Adipocyte (in vitro differentiated cells): ENCODE measurements at regions not wholly inside any gene's neighbourhood (a gene's known extent, or its start where the extent isn't known, plus 50 kb on each side); places are given as distances from the start of the nearest gene placed in this dataset.
"Not testable (repeated sequence)": the region's sequence is repeated elsewhere in the genome, so short reads cannot be mapped to it uniquely, and the experiment has no call there.

Experiments
- DNase-seq: peaks from one replicate; pipeline ENCODE4 v3.0.0-alpha.2; 2015; ENCODE audit warnings: low read depth
- H3K27me3 ChIP-seq: replicated peaks from 2 replicates; pipeline ENCODE4 v1.7.0; 2013; ENCODE audit warnings: mild to moderate bottlenecking, low read length, moderate library complexity; ENCODE audit not compliant: control insufficient read depth, insufficient read depth
- H3K36me3 ChIP-seq: 2 replicates; pipeline ENCODE4 v1.7.0; 2013; ENCODE audit warnings: low read length, mild to moderate bottlenecking, moderate library complexity; ENCODE audit not compliant: control insufficient read depth, insufficient read depth, severe bottlenecking
- H3K4me1 ChIP-seq: 2 replicates; pipeline ENCODE4 v1.7.0; 2013; ENCODE audit warnings: mild to moderate bottlenecking, low read length, moderate library complexity; ENCODE audit not compliant: control insufficient read depth, insufficient read depth
- H3K4me3 ChIP-seq: 2 replicates; pipeline ENCODE4 v1.7.0; 2013; ENCODE audit warnings: mild to moderate bottlenecking, low read length, moderate library complexity
- H3K9ac ChIP-seq: 2 replicates; pipeline ENCODE4 v1.7.0; 2013; ENCODE audit warnings: mild to moderate bottlenecking, low read length, moderate library complexity
- H3K9me3 ChIP-seq: 2 replicates; pipeline ENCODE4 v1.7.0; 2013; ENCODE audit warnings: mild to moderate bottlenecking, low read length, moderate library complexity; ENCODE audit not compliant: control insufficient read depth

- no peak for DNase-seq
- H3K4me1 ChIP-seq: no peaks in the 10 kb centered on the region
- H3K36me3 ChIP-seq: no peaks in the 10 kb centered on the region
- no peak overlapping the region for H3K9ac ChIP-seq
- H3K9me3 ChIP-seq: no peaks in the 10 kb centered on the region
- no peak overlapping the region for H3K4me3 ChIP-seq
- peaks cover 3% of the 10 kb centered on the region for H3K27me3 ChIP-seq
Measured at GRCh38 chr2:128607440-128607839, 288.8 kb upstream of the HS6ST1 start.

DNA sequence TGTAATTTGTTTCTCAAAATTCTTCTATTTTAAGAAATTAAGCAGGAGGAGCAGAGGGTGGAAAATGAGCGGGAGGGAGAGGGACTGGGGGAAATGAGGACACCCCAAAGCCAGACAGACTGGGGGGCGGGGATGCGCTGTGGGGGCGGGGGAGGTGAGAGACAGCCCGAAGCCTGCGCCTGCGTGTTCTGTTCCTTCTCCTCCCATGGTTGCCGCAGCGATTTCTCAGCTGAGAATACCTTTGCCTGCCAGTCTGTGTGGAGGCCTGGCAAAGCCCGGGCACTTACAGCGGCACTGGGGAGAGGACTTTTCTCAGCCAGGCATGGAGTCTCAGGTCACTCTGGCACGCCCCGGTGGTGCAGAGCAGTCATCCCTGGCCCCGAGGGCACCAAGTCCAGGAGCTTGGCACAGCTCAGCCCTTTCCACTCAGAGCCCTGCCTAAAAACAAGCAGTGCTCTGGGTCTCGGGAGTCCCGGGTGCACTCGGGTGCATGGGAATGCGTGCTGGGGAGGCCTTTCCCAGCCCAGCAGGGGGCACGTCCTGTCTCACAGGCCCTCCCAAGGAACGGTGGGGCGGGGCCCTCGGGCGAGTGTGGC lies 289.3 kb upstream of the HS6ST1 start:
- no peak overlapping the region for H3K9ac ChIP-seq
- no peak overlapping the region for H3K4me3 ChIP-seq
- H3K36me3 ChIP-seq: no peaks in the 10 kb centered on the region
- peaks cover 3% of the 10 kb centered on the region for H3K27me3 ChIP-seq
- H3K4me1 ChIP-seq: no peaks in the 10 kb centered on the region
- DNase-seq: no peak
- H3K9me3 ChIP-seq: no peaks in the 10 kb centered on the region

DNA sequence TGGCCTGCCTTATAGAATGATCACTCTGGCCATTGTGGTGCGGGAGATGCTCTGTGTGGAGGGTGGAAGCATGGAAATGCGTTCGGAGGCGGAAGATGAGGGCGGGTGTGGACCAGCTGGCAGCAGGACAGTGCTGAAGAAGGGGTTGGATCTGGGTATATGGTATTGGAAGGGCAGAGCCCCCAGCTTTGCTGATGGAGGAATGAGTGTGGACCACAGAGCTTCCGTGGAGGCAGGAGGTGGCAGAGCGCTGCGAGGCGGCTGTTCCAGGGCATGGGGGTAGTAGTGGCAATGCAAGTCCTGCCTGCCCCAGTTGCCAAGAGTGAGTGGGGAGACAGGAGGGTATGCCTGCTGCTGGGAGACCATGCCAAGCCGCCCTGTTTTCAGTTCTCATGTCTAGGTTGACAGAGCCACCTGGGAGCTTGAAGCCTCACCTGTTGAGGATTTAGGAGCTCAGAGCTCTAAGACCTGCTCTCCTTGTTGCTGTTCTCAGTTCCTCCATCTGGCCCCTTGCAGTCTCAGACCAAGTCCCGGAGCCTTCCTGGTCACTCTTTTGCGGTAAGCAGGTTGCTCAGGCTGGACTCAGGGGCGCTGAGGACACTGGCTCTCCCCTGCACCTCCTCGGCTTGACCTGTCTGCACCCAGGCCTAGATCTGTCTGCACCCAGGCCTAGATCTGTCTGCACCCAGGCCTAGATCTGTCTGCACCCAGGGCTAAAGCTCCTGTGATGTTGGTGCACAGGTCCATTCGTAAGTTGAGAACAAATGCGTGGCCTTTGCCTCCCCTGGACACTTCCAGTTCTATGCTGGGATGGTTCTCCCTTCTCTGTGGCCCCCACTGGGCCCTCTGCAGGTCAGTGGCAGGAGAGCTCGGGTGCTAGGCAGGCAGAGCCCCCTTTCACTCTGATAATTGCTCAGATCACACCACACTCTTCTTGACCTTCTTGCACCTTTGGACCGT lies 290.5 kb upstream of the HS6ST1 start:
- Histone ChIP-seq H3K4me3 (no peak overlapping the region), H3K9me3 (no peaks in the 10 kb centered on the region), H3K36me3 (no peaks in the 10 kb centered on the region), H3K27me3 (no peaks in the 10 kb centered on the region), H3K4me1 (no peaks in the 10 kb centered on the region), H3K9ac (no peak overlapping the region)
- no peak for DNase-seq

GRCh38 chr2:128610496-128610895 lies 291.8 kb upstream of the HS6ST1 start:
- no peak overlapping the region for H3K9ac ChIP-seq
- H3K9me3 ChIP-seq: no peaks in the 10 kb centered on the region
- H3K36me3 ChIP-seq: no peaks in the 10 kb centered on the region
- no peaks in the 10 kb centered on the region for H3K27me3 ChIP-seq
- no peak for DNase-seq
- H3K4me3 ChIP-seq: no peak overlapping the region
- no peaks in the 10 kb centered on the region for H3K4me1 ChIP-seq

DNA sequence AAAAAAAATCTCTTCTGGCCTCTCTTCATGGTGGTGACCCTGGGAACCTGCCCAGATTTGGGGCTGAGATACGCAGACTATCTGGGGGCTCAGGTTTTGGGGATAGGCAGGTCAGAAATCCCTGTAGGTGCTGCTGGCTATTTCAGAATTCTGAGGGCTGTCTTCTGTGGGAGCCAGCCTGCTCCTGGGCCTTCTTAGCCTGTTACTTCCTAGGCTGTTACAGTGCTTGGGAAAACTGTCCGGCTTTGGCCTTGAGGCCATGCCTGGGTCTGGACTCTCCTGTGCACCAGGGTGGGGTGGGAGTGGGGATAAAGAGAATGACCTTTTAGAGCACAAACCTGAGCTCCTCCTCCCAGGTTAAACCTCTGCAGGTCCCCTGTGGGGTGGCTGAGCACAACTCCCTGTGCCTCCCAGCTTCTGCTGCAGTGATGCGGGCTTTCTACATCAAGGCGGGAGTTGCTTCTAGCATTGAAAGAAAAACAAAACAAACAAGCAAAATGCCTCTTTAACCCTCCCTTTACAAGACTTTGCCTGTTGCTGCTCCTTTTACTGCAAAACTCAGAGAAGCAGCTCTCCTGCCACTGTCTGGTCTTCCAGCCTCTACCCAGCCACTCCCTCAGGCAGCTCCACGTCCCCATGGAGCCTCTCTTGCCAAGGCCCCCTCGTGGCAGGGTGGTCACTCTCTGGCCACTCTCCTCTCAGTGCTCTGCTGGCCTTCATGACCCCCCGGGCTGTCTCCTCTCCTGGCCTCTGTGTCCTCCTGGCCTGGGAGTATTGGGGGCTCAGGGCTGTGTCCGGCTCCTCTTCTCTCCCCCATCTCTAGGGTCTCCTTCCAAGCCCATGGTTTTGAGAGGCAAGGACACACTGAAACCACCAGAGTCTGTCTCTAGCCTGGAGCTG lies 293.0 kb upstream of the HS6ST1 start:
- Histone ChIP-seq H3K9ac (no peak overlapping the region), H3K9me3 (no peaks in the 10 kb centered on the region), H3K4me1 (no peaks in the 10 kb centered on the region), H3K4me3 (no peak overlapping the region), H3K36me3 (no peaks in the 10 kb centered on the region), H3K27me3 (no peaks in the 10 kb centered on the region)
- DNase-seq: no peak

DNA sequence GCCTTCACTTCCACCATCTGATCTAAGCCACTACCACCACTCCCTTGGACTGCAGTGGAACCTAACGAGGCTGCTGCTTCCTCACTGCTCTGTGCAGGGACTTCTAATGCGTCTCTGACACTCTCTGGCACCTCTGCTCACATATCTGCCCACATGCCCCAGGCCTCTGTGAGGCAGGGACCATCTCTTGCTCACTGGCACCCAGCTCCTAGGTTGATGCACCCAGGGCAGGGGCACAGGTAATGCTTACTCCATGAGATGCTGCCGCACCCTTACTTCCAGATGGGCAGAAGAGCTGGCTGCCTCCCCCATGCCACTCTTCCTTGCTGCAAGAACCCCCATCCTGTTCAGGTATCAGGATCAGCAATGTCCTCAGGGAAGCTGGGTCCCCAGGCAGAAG lies 294.0 kb upstream of the HS6ST1 start:
- H3K27me3 ChIP-seq: no peaks in the 10 kb centered on the region
- no peak overlapping the region for H3K4me3 ChIP-seq
- H3K9ac ChIP-seq: no peak overlapping the region
- no peaks in the 10 kb centered on the region for H3K9me3 ChIP-seq
- H3K36me3 ChIP-seq: no peaks in the 10 kb centered on the region
- DNase-seq: no peak
- H3K4me1 ChIP-seq: no peaks in the 10 kb centered on the region

GRCh38 chr2:128613351-128613750 lies 294.7 kb upstream of the HS6ST1 start:
- no peaks in the 10 kb centered on the region for H3K27me3 ChIP-seq
- no peak overlapping the region for H3K9ac ChIP-seq
- DNase-seq: no peak
- H3K9me3 ChIP-seq: no peaks in the 10 kb centered on the region
- no peaks in the 10 kb centered on the region for H3K4me1 ChIP-seq
- no peaks in the 10 kb centered on the region for H3K36me3 ChIP-seq
- H3K4me3 ChIP-seq: no peak overlapping the region

DNA sequence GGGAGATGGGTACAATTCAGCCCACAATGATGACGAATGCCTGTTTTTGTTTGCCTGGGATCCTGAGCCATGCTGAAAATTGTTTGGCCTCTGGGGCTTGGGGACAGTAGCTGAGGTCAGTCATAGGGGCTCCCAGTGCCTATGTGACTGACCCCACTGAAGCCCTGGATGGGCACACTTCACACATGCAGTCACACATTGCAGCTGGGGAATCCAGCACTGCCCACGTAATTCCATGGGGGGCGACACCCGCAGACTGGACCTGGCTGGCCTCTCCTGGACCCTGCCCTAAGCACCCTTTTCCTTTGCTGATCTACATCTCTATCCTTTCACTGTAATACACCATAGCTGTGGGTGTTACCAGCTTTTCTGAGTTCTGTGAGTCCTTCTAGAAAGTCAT lies 295.2 kb upstream of the HS6ST1 start:
- Histone ChIP-seq H3K9ac (no peak overlapping the region), H3K27me3 (no peaks in the 10 kb centered on the region), H3K36me3 (no peaks in the 10 kb centered on the region), H3K9me3 (no peaks in the 10 kb centered on the region), H3K4me1 (no peaks in the 10 kb centered on the region), H3K4me3 (no peak overlapping the region)
- no peak for DNase-seq

GRCh38 chr2:128614907-128615306 lies 296.2 kb upstream of the HS6ST1 start:
- H3K36me3 ChIP-seq, H3K4me1 ChIP-seq, DNase-seq, H3K9me3 ChIP-seq, H3K27me3 ChIP-seq, H3K4me3 ChIP-seq, H3K9ac ChIP-seq: not testable (repeated sequence)

DNA sequence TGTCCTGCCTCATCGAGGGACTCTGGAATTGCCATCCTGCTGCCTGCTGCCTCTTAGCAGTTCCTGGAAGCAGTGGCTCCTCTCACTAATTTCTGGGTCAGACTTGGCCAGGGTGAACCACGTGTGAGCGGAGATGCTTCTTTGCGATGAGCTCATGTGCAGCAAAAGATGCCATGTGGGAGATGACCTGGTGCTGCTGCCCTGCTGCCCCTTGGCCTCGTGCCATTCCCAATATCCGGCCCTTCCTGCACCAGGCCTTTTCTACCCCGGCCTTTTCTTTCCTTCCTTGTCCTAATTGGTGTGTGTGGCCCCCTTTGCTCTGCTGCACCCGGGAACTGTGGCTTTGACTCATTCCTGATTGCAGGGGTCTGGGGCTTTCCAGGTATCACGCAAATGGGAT lies 296.9 kb upstream of the HS6ST1 start:
- Histone ChIP-seq H3K4me3 (no peak overlapping the region), H3K27me3 (no peaks in the 10 kb centered on the region), H3K9me3 (no peaks in the 10 kb centered on the region), H3K9ac (no peak overlapping the region), H3K4me1 (no peaks in the 10 kb centered on the region), H3K36me3 (no peaks in the 10 kb centered on the region)
- no peak for DNase-seq

DNA sequence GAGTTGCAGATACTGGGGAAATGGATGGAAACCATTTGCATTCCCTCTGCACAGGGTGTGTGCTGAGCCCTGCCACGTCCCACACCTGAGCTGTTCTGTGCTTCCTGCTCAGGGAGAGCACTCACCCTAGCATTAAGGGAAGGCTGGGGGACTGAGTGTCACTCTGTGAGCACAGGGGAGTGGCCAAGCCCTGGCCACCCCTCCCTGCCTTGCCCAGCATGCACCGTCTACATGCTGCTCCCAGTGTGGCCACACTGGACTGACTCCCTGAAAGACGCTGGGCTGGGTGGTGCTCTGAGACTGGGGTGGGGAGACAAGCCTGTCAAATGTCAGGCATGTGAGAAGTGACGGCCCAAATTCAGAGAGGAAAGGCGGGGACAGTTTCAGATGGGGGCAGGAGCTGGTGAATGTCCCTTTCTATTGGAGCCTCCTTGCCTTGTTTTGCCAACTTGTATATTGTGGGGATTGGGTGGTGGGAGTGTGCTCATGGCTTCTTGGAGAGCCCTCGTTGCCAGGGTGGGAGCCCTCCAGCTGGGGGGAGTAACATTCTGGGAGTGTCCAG lies 298.4 kb upstream of the HS6ST1 start:
- no peaks in the 10 kb centered on the region for H3K36me3 ChIP-seq
- H3K9me3 ChIP-seq: no peaks in the 10 kb centered on the region
- no peaks in the 10 kb centered on the region for H3K27me3 ChIP-seq
- no peaks in the 10 kb centered on the region for H3K4me1 ChIP-seq
- no peak for DNase-seq
- no peak overlapping the region for H3K9ac ChIP-seq
- H3K4me3 ChIP-seq: no peak overlapping the region
